DMS53 (cell line): ENCODE measurements at regions not wholly inside any gene's neighbourhood (a gene's known extent, or its start where the extent isn't known, plus 50 kb on each side); places are given as distances from the start of the nearest gene placed in this dataset.

Source experiments
- DNase-seq: peaks from one replicate; lab custom pipeline; 2025; lab: John Stamatoyannopoulos, UW

DNA sequence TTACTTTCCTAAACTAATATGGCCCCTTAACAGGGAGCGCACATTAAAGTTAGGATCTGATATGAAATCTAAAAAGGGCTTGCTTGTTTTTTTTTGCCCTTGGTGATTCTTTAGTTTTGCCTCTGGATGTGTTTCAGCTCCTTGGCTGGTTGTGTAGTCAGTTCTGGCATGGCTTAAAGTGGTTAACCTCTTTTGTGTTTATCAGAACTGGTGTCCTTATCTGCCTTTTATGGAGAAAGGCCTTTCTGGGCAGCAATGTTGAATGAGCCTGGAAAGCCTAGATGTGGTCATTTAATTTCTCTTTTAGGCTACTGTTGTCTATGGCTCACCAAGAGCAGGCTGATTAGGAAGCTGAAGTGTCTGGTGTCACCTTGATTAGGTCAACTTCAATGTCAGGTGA is 254.5 kb upstream of the ROPN1 start:
- DNase-seq = no peak

GRCh38 chr3:124246949-124247348 is 255.0 kb upstream of the ROPN1 start:
- peak; percentile 59 for DNase-seq

DNA sequence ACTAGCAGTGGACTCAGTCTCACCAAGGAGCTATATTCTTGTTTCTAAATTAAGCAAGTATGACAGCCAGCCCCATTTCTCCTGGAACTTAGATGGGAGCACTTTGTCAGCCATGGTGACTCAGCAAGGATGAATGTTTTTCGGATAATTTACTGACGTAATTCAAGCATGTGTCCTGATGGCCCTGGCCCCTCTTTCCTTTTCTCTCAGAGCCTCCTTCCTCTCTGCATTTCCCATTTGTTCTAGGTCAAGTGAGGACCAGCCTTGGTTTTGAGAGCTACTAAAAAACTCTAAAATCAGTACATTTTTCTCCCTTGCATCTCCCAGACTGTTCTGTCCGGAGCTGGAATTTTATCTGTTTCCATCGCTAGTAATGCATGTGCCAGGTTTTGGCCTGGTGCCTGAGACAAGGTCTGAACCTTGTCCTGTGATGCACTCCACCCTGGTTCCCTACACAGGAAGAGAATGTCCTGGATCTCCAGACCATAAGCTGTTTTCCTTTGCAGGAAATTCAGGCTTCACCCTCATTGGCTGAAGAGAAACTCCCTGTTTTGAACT is 256.6 kb upstream of the ROPN1 start:
- no peak for DNase-seq

GRCh38 chr3:124249038-124249437 is 257.1 kb upstream of the ROPN1 start:
- DNase-seq = no peak

- no peak for DNase-seq
These were observed 258.1 kb upstream of the ROPN1 start for GRCh38 chr3:124250053-124250452.

GRCh38 chr3:124256156-124256555 is 264.2 kb upstream of the ROPN1 start:
- no peak for DNase-seq

- DNase-seq = no peak
These were observed 264.7 kb upstream of the ROPN1 start for GRCh38 chr3:124256599-124256998.

DNA sequence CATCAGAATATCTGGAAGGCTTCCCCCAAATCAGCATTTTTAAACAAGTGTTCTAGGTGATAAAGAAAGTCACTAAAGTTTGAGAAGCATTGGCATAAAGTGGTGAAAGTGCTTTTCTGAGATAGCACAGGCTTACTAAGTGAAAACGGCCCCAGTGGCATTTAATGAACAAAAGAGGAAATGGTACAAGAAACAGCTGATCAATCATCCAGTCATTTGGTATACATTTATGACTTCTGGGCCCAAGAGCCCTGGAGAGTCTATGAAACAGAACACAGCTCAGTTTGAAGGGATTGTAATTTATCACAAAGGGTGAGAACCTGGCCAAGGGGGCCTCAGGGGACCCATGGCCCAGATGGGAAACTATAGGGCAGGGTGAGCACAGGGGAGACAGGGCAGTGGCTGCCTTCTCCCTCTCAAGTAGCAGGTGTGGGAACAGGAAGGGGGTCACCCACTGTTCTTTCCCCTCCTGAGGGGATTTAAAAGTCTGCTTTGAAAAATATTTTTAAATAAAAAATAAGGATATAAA is 265.5 kb upstream of the ROPN1 start:
- DNase-seq = no peak

- DNase-seq = peak; percentile 9
These were observed 266.2 kb upstream of the ROPN1 start for GRCh38 chr3:124258057-124258500.

GRCh38 chr3:124260206-124260915 is 268.4 kb upstream of the ROPN1 start:
- DNase-seq = peak; percentile 15

DNA sequence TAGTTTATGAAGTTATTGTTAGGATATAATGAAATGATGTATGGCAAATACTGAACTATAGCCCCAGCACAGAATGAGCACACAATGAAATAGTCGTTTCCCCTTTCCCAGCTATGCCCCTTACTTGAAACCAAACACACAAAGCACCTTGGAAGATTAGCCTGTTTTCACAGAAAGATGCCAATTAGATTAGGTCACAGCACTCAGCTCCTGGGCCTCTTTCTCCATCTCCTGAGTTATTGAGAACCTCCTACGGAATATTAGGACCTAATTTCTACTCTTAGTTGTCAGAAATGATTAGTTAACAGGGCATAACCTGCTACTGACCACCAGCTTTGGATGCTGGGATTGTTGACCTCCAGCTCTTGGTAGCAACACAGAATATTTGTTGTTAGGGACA is 269.4 kb upstream of the ROPN1 start:
- no peak for DNase-seq

GRCh38 chr3:124263168-124263567 is 271.2 kb upstream of the ROPN1 start:
- peak; percentile 49 for DNase-seq

- DNase-seq = no peak
These were observed 272.4 kb upstream of the ROPN1 start for GRCh38 chr3:124264346-124264745.

DNA sequence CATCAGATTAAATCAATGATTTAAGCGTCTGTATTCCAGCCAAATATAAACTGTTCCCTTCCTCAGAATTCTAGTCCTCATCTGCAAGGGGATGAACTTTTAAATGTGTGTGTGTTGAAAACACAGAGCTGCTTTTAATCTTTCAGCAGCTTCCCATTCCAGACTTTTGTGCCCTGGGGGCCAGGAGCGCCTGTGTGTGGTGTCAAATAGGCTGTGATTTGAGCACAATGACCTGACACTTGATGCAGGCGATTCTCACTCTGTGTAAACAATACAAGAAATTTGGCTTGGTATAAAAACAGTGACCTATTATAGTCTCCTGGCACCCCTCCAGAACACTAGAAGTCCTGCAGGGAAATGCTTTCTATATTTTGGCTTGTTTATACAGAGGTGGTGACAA is 274.6 kb upstream of the ROPN1 start:
- DNase-seq = peak; percentile 44

DNA sequence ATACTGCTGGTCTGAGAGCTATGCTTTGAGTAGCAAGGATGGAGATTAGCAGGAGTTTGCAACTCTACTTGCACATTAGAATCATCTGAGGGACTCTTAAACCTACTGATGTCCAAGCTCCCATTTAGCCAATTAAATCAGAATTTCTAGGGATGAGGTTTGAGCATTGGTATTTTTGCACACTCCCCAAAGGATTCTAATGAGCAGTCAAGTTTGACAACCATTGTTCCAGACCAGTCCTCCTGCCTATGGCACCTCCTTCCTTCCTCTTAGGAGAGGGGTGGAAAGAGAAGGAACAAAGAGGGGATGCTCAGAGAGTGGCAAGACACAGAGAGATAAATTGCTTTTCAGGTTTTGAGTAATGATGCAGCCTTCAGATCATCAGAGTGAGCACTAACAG is 275.5 kb upstream of the ROPN1 start:
- DNase-seq = no peak

GRCh38 chr3:124268355-124268754 is 276.4 kb upstream of the ROPN1 start:
- no peak for DNase-seq

DNA sequence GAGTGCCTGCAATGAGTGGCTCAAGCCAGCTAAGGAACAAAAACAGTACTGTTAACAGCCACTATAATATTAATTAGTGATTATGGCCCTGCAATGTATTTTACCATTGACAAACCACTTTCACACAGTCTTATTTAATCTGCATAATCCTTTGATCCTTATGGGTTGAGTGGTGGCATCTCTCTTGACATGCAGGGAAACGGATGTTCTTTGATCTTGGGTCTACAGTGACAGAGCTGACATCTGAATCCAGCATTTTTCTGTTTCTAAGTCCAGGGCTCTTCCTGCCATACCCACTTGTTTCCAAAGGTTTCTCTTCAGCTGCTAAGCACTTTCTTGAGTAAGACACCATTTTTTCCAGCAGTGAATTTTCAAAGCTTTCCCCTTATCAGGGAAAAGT is 277.7 kb upstream of the ROPN1 start:
- peak; percentile 40 for DNase-seq

GRCh38 chr3:124272605-124273151 is 280.8 kb upstream of the ROPN1 start:
- no peak for DNase-seq

- no peak for DNase-seq
These were observed 281.7 kb upstream of the ROPN1 start for GRCh38 chr3:124273651-124274050.

DNA sequence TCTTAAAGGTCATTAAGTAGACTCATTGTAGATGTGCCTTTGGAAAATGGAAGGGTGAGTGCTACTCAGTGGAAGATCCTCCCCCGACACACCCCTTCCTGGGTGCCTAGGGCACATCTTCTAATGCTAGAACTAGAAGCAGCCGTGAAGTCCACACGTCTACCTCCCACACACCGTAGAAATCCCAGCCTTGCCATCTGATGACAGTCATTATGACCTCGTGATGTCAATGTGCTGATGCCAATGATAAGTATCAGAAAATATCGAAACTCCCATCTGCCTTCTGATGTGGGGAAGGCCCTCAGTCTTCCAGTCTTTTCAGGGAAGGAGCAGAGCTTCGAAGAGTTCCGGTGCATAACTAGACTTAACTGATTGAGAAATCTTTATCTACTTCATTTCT is 282.1 kb upstream of the ROPN1 start:
- no peak for DNase-seq

DNA sequence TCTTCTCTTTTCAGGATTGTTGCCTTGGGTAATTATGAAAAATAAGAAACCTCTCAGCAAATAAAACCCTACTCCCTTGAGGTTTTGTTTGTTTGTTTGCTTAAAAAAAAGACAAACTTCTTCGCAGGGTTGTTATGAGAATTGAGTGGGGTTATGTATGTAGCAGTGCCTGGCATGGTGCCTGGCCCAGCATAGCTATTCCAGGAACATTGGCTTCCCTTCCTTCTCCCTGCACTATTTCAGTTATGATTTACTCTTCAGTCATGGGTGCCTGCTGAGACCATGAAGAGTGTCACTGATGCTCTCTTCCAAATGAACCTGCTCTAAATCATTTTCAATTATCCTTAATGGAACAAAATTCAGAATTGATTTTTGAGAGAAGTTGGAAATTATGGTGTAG is 283.5 kb upstream of the ROPN1 start:
- DNase-seq = no peak

- no peak for DNase-seq
These were observed 284.2 kb upstream of the ROPN1 start for GRCh38 chr3:124276133-124276532.

- no peak for DNase-seq
These were observed 284.7 kb upstream of the ROPN1 start for GRCh38 chr3:124276539-124277143.
